GM23338 (cell line): ENCODE measurements at regions not wholly inside any gene's neighbourhood (a gene's known extent, or its start where the extent isn't known, plus 50 kb on each side); places are given as distances from the start of the nearest gene placed in this dataset.

ENCODE experiments used
- ATAC-seq: fragments of 200-7000 bp; cut with Tn5 transposase; 3 replicates; pipeline ENCODE4 v1.9.1; 2020
- DNase-seq: peaks from one replicate; pipeline ENCODE4 v3.0.0-alpha.2; 2015; ENCODE audit warnings: low spot score
- H2AFZ ChIP-seq: fragments of 200-600 bp; sonication (generic); 2 replicates; pipeline ENCODE4 v1.8.0; 2016; ENCODE audit warnings: antibody characterized with exemption, mild to moderate bottlenecking, moderate library complexity
- H3F3A ChIP-seq: fragments of 200-600 bp; sonication (generic); replicated peaks from 2 replicates; pipeline ENCODE4 v1.8.0; 2017; ENCODE audit warnings: antibody characterized with exemption, mixed run types, low read depth
- H3K27ac ChIP-seq: fragments of 200-600 bp; sonication (generic); 2 replicates; pipeline ENCODE4 v1.6.1; 2016; ENCODE audit warnings: low read depth
- H3K27me3 ChIP-seq: fragments of 200-600 bp; sonication (generic); 2 replicates; pipeline ENCODE4 v1.8.0; 2016; ENCODE audit warnings: mild to moderate bottlenecking, mixed run types, moderate library complexity; ENCODE audit not compliant: insufficient read depth
- H3K36me3 ChIP-seq: fragments of 200-600 bp; sonication (generic); 2 replicates; pipeline ENCODE4 v1.8.0; 2016; ENCODE audit warnings: mild to moderate bottlenecking; ENCODE audit not compliant: insufficient read depth
- H3K4me1 ChIP-seq: fragments of 200-600 bp; sonication (generic); 2 replicates; pipeline ENCODE4 v1.8.0; 2016; ENCODE audit warnings: mild to moderate bottlenecking, moderate library complexity; ENCODE audit not compliant: insufficient read depth
- H3K4me2 ChIP-seq: fragments of 200-600 bp; sonication (generic); 2 replicates; pipeline ENCODE4 v1.7.1; 2017; ENCODE audit warnings: mixed run types
- H3K4me3 ChIP-seq: fragments of 200-600 bp; sonication (generic); 2 replicates; pipeline ENCODE4 v1.6.1; 2016; ENCODE audit warnings: mixed run types
- H3K79me2 ChIP-seq: fragments of 200-600 bp; sonication (generic); replicated peaks from 2 replicates; pipeline ENCODE4 v1.8.0; 2017; ENCODE audit warnings: mild to moderate bottlenecking; ENCODE audit not compliant: insufficient read depth
- H3K9me2 ChIP-seq: fragments of 200-600 bp; sonication (generic); 2 replicates; pipeline ENCODE4 v1.8.0; 2017; ENCODE audit not compliant: insufficient read depth
- H4K20me1 ChIP-seq: fragments of 200-600 bp; sonication (generic); replicated peaks from 2 replicates; pipeline ENCODE4 v1.8.0; 2017; ENCODE audit warnings: mild to moderate bottlenecking; ENCODE audit not compliant: insufficient read depth
- H3K27ac Mint-ChIP-seq: 2 replicates; pipeline ENCODE4 v1.8.0; 2020; ENCODE audit warnings: inconsistent platforms, mild to moderate bottlenecking, moderate library complexity, mixed read lengths
- H3K27me3 Mint-ChIP-seq: 3 replicates; pipeline ENCODE4 v1.8.0; 2022; ENCODE audit warnings: low read depth, mild to moderate bottlenecking, moderate library complexity, mixed read lengths, inconsistent platforms; ENCODE audit not compliant: insufficient read depth, poor library complexity
- H3K36me3 Mint-ChIP-seq: 3 replicates; pipeline ENCODE4 v1.8.0; 2021; ENCODE audit warnings: low read depth, mild to moderate bottlenecking, inconsistent platforms, moderate library complexity, mixed read lengths
- H3K4me1 Mint-ChIP-seq: 3 replicates; pipeline ENCODE4 v1.8.0; 2020; ENCODE audit warnings: mild to moderate bottlenecking, inconsistent platforms, mixed read lengths
- H3K4me3 Mint-ChIP-seq: 3 replicates; pipeline ENCODE4 v1.8.0; 2021; ENCODE audit warnings: moderate library complexity, mild to moderate bottlenecking, inconsistent platforms, mixed read lengths
- H3K9me3 Mint-ChIP-seq: 3 replicates; pipeline ENCODE4 v1.8.0; 2020; ENCODE audit warnings: moderate library complexity, mild to moderate bottlenecking, inconsistent platforms, mixed read lengths
- CREB1 ChIP-seq: fragments of 250-450 bp; sonication (Bioruptor Pico); IDR thresholded peaks from 2 replicates; pipeline ENCODE4 v1.5.0; 2020; ENCODE audit warnings: low read depth, mild to moderate bottlenecking, moderate library complexity
- CTCF ChIP-seq, 2 experiments: fragments of 200-600 bp in 1 of 2; sonication (generic) in 1 of 2; conservative IDR thresholded peaks; 2 replicates each; pipeline versions ENCODE4 v1.5.1 to v1.6.1; 2016 to 2017; ENCODE audit warnings: antibody characterized with exemption in 2 of 2, low read depth in 2 of 2, mild to moderate bottlenecking in 2 of 2, moderate library complexity in 1 of 2
- ETS1 ChIP-seq: IDR thresholded peaks from 2 replicates; pipeline ENCODE4 v1.6.1; 2016; ENCODE audit warnings: antibody characterized with exemption
- EZH2 ChIP-seq: fragments of 200-600 bp; sonication (generic); IDR thresholded peaks from one replicate; pipeline ENCODE4 v1.8.0; 2017; ENCODE audit warnings: antibody characterized with exemption, mild to moderate bottlenecking, low read depth; ENCODE audit not compliant: unreplicated experiment
- EZH2phosphoT487 ChIP-seq: fragments of 200-600 bp; sonication (generic); IDR thresholded peaks from one replicate; pipeline ENCODE4 v1.8.1; 2018; ENCODE audit warnings: antibody characterized with exemption; ENCODE audit not compliant: unreplicated experiment
- JUNB ChIP-seq: IDR thresholded peaks from one replicate; pipeline ENCODE4 v1.6.1; 2016; ENCODE audit warnings: antibody characterized with exemption; ENCODE audit not compliant: unreplicated experiment
- NANOG ChIP-seq: IDR thresholded peaks from 2 replicates; pipeline ENCODE4 v1.6.1; 2016; ENCODE audit warnings: antibody characterized with exemption, borderline replicate concordance
- POLR2AphosphoS5 ChIP-seq: IDR thresholded peaks from 2 replicates; pipeline ENCODE4 v1.6.1; 2016; ENCODE audit warnings: antibody characterized with exemption, low read depth
- REST ChIP-seq: IDR thresholded peaks from one replicate; pipeline ENCODE4 v1.6.1; 2018; ENCODE audit warnings: antibody characterized with exemption; ENCODE audit not compliant: unreplicated experiment
- STAT1 ChIP-seq: IDR thresholded peaks from one replicate; pipeline ENCODE4 v1.6.1; 2016; ENCODE audit warnings: antibody characterized with exemption; ENCODE audit not compliant: unreplicated experiment
- ZNF114 ChIP-seq: fragments of 250-450 bp; sonication (Bioruptor Pico); IDR thresholded peaks from 2 replicates; pipeline ENCODE4 v1.5.0; 2020; ENCODE audit warnings: mild to moderate bottlenecking, moderate library complexity
- ZNF331 ChIP-seq: fragments of 250-450 bp; sonication (Bioruptor Pico); IDR thresholded peaks from 2 replicates; pipeline ENCODE4 v1.5.0; 2020; ENCODE audit warnings: low read depth, mild to moderate bottlenecking, moderate library complexity
- ZNF462 ChIP-seq: fragments of 250-450 bp; sonication (Bioruptor Pico); IDR thresholded peaks from 2 replicates; pipeline ENCODE4 v1.5.0; 2020; ENCODE audit warnings: mild to moderate bottlenecking, moderate library complexity

- H4K20me1 ChIP-seq = no peaks in the 10 kb centered on the region
- Mint-ChIP-seq H3K36me3 (no peaks in the 10 kb centered on the region), H3K4me1 (no peaks in the 10 kb centered on the region), H3K27ac (no peak overlapping the region), H3K4me3 (no peak overlapping the region), H3K9me3 (no peaks in the 10 kb centered on the region), H3K27me3 (peaks cover 2% of the 10 kb centered on the region)
- no peaks in the 10 kb centered on the region for H3F3A ChIP-seq
- no peaks in the 10 kb centered on the region for H3K36me3 ChIP-seq
- DNase-seq = no peak
- ATAC-seq = no peak
- no peak overlapping the region for H2AFZ ChIP-seq
- no peaks in the 10 kb centered on the region for H3K27me3 ChIP-seq
- TF ChIP-seq ETS1 (no peak), ZNF331 (CRISPR knock-in tag) (no peak), JUNB (no peak), ZNF114 (CRISPR knock-in tag) (no peak), NANOG (no peak), REST (no peak), EZH2 (no peak), STAT1 (no peak), CTCF (conservative IDR thresholded peaks at IDR 0.05; ENCODE audit: low read depth in 2 of 2) (no peak), ZNF462 (no peak), POLR2AphosphoS5 (no peak), CREB1 (CRISPR knock-in tag) (no peak), EZH2phosphoT487 (no peak)
- no peaks in the 10 kb centered on the region for H3K4me1 ChIP-seq
- no peaks in the 10 kb centered on the region for H3K79me2 ChIP-seq
- no peak overlapping the region for H3K27ac ChIP-seq
- H3K9me2 ChIP-seq = no peaks in the 10 kb centered on the region
- H3K4me2 ChIP-seq = no peak overlapping the region
- no peak overlapping the region for H3K4me3 ChIP-seq
Measured at GRCh38 chr11:104526006-104526405, 362.1 kb upstream of the PDGFD start.
